ENCODE measurements at regions not wholly inside any gene's neighbourhood (a gene's known extent, or its start where the extent isn't known, plus 50 kb on each side); places are given as distances from the start of the nearest gene placed in this dataset.
"Not testable (repeated sequence)": the region's sequence is repeated elsewhere in the genome, so short reads cannot be mapped to it uniquely, and the experiment has no call there.

- Histone ChIP-seq H3K27me3 (ENCODE audit: control insufficient read depth, insufficient read depth, low read length) (no peaks in the 10 kb centered on the region), H3K4me1 (ENCODE audit: control insufficient read depth, insufficient read depth, low read length) (no peaks in the 10 kb centered on the region), H3K9ac (ENCODE audit: low read depth, low read length) (no peak overlapping the region), H3K9me3 (ENCODE audit: control insufficient read depth, insufficient read depth, low read length) (no peaks in the 10 kb centered on the region), H3K36me3 (ENCODE audit: control insufficient read depth, insufficient read depth, low read length) (no peaks in the 10 kb centered on the region), H3K4me3 (ENCODE audit: low read depth, low read length) (no peak overlapping the region)
Observed at GRCh38 chr4:117014236-117014635, 71.1 kb downstream of the TRAM1L1 start.

- H3K36me3 ChIP-seq (ENCODE audit: control insufficient read depth, insufficient read depth, low read length) = no peaks in the 10 kb centered on the region
- H3K4me3 ChIP-seq (ENCODE audit: low read depth, low read length) = no peak overlapping the region
- H3K27me3 ChIP-seq (ENCODE audit: control insufficient read depth, insufficient read depth, low read length) = no peaks in the 10 kb centered on the region
- H3K9me3 ChIP-seq (ENCODE audit: control insufficient read depth, insufficient read depth, low read length) = no peaks in the 10 kb centered on the region
- H3K4me1 ChIP-seq (ENCODE audit: control insufficient read depth, insufficient read depth, low read length) = no peaks in the 10 kb centered on the region
- no peak overlapping the region for H3K9ac ChIP-seq (ENCODE audit: low read depth, low read length)
Observed at GRCh38 chr4:117010671-117011070, 74.7 kb downstream of the TRAM1L1 start.

- Histone ChIP-seq H3K4me1 (ENCODE audit: control insufficient read depth, insufficient read depth, low read length) (no peaks in the 10 kb centered on the region), H3K9me3 (ENCODE audit: control insufficient read depth, insufficient read depth, low read length) (no peaks in the 10 kb centered on the region), H3K27me3 (ENCODE audit: control insufficient read depth, insufficient read depth, low read length) (no peaks in the 10 kb centered on the region), H3K9ac (ENCODE audit: low read depth, low read length) (no peak overlapping the region), H3K36me3 (ENCODE audit: control insufficient read depth, insufficient read depth, low read length) (no peaks in the 10 kb centered on the region), H3K4me3 (ENCODE audit: low read depth, low read length) (no peak overlapping the region)
Observed at GRCh38 chr4:117001077-117001476, 84.3 kb downstream of the TRAM1L1 start.

GRCh38 chr4:116982656-116983055, 102.7 kb downstream of the TRAM1L1 start:
- Histone ChIP-seq H3K9me3 (ENCODE audit: control insufficient read depth, insufficient read depth, low read length) (no peaks in the 10 kb centered on the region), H3K4me3 (ENCODE audit: low read depth, low read length) (no peak overlapping the region), H3K27me3 (ENCODE audit: control insufficient read depth, insufficient read depth, low read length) (no peaks in the 10 kb centered on the region), H3K4me1 (ENCODE audit: control insufficient read depth, insufficient read depth, low read length) (no peaks in the 10 kb centered on the region), H3K9ac (ENCODE audit: low read depth, low read length) (no peak overlapping the region), H3K36me3 (ENCODE audit: control insufficient read depth, insufficient read depth, low read length) (no peaks in the 10 kb centered on the region)

GRCh38 chr4:116980436-116980835, 104.9 kb downstream of the TRAM1L1 start:
- H3K36me3 ChIP-seq (ENCODE audit: control insufficient read depth, insufficient read depth, low read length); H3K9ac ChIP-seq (ENCODE audit: low read depth, low read length); H3K27me3 ChIP-seq (ENCODE audit: control insufficient read depth, insufficient read depth, low read length); H3K4me3 ChIP-seq (ENCODE audit: low read depth, low read length); H3K4me1 ChIP-seq (ENCODE audit: control insufficient read depth, insufficient read depth, low read length); H3K9me3 ChIP-seq (ENCODE audit: control insufficient read depth, insufficient read depth, low read length): not testable (repeated sequence)

GRCh38 chr4:116959045-116959444, 126.3 kb downstream of the TRAM1L1 start:
- Histone ChIP-seq H3K27me3 (ENCODE audit: control insufficient read depth, insufficient read depth, low read length) (no peaks in the 10 kb centered on the region), H3K9me3 (ENCODE audit: control insufficient read depth, insufficient read depth, low read length) (no peaks in the 10 kb centered on the region), H3K36me3 (ENCODE audit: control insufficient read depth, insufficient read depth, low read length) (no peaks in the 10 kb centered on the region), H3K9ac (ENCODE audit: low read depth, low read length) (no peak overlapping the region), H3K4me3 (ENCODE audit: low read depth, low read length) (no peak overlapping the region), H3K4me1 (ENCODE audit: control insufficient read depth, insufficient read depth, low read length) (no peaks in the 10 kb centered on the region)

- no peaks in the 10 kb centered on the region for H3K9me3 ChIP-seq (ENCODE audit: control insufficient read depth, insufficient read depth, low read length)
- H3K4me3 ChIP-seq (ENCODE audit: low read depth, low read length) = no peak overlapping the region
- H3K36me3 ChIP-seq (ENCODE audit: control insufficient read depth, insufficient read depth, low read length) = no peaks in the 10 kb centered on the region
- no peaks in the 10 kb centered on the region for H3K4me1 ChIP-seq (ENCODE audit: control insufficient read depth, insufficient read depth, low read length)
- no peak overlapping the region for H3K9ac ChIP-seq (ENCODE audit: low read depth, low read length)
- H3K27me3 ChIP-seq (ENCODE audit: control insufficient read depth, insufficient read depth, low read length) = no peaks in the 10 kb centered on the region
Observed at GRCh38 chr4:116953947-116954346, 131.4 kb downstream of the TRAM1L1 start.

GRCh38 chr4:116952530-116953136, 132.7 kb downstream of the TRAM1L1 start:
- no peaks in the 10 kb centered on the region for H3K27me3 ChIP-seq (ENCODE audit: control insufficient read depth, insufficient read depth, low read length)
- no peaks in the 10 kb centered on the region for H3K9me3 ChIP-seq (ENCODE audit: control insufficient read depth, insufficient read depth, low read length)
- H3K36me3 ChIP-seq (ENCODE audit: control insufficient read depth, insufficient read depth, low read length) = no peaks in the 10 kb centered on the region
- no peak overlapping the region for H3K4me3 ChIP-seq (ENCODE audit: low read depth, low read length)
- no peak overlapping the region for H3K9ac ChIP-seq (ENCODE audit: low read depth, low read length)
- no peaks in the 10 kb centered on the region for H3K4me1 ChIP-seq (ENCODE audit: control insufficient read depth, insufficient read depth, low read length)

- Histone ChIP-seq H3K9ac (ENCODE audit: low read depth, low read length) (no peak overlapping the region), H3K27me3 (ENCODE audit: control insufficient read depth, insufficient read depth, low read length) (no peaks in the 10 kb centered on the region), H3K36me3 (ENCODE audit: control insufficient read depth, insufficient read depth, low read length) (no peaks in the 10 kb centered on the region), H3K9me3 (ENCODE audit: control insufficient read depth, insufficient read depth, low read length) (no peaks in the 10 kb centered on the region), H3K4me1 (ENCODE audit: control insufficient read depth, insufficient read depth, low read length) (no peaks in the 10 kb centered on the region), H3K4me3 (ENCODE audit: low read depth, low read length) (no peak overlapping the region)
Observed at GRCh38 chr4:116949856-116950255, 135.5 kb downstream of the TRAM1L1 start.

GRCh38 chr4:116942315-116942714, 143.1 kb downstream of the TRAM1L1 start:
- H3K9ac ChIP-seq (ENCODE audit: low read depth, low read length) = no peak overlapping the region
- no peaks in the 10 kb centered on the region for H3K4me1 ChIP-seq (ENCODE audit: control insufficient read depth, insufficient read depth, low read length)
- H3K4me3 ChIP-seq (ENCODE audit: low read depth, low read length) = no peak overlapping the region
- no peaks in the 10 kb centered on the region for H3K27me3 ChIP-seq (ENCODE audit: control insufficient read depth, insufficient read depth, low read length)
- no peaks in the 10 kb centered on the region for H3K9me3 ChIP-seq (ENCODE audit: control insufficient read depth, insufficient read depth, low read length)
- no peaks in the 10 kb centered on the region for H3K36me3 ChIP-seq (ENCODE audit: control insufficient read depth, insufficient read depth, low read length)

GRCh38 chr4:116930329-116930728, 155.0 kb downstream of the TRAM1L1 start:
- Histone ChIP-seq H3K4me1 (ENCODE audit: control insufficient read depth, insufficient read depth, low read length) (no peaks in the 10 kb centered on the region), H3K27me3 (ENCODE audit: control insufficient read depth, insufficient read depth, low read length) (peaks cover 4% of the 10 kb centered on the region), H3K9ac (ENCODE audit: low read depth, low read length) (no peak overlapping the region), H3K36me3 (ENCODE audit: control insufficient read depth, insufficient read depth, low read length) (no peaks in the 10 kb centered on the region), H3K9me3 (ENCODE audit: control insufficient read depth, insufficient read depth, low read length) (no peaks in the 10 kb centered on the region), H3K4me3 (ENCODE audit: low read depth, low read length) (no peak overlapping the region)

- no peaks in the 10 kb centered on the region for H3K4me1 ChIP-seq (ENCODE audit: control insufficient read depth, insufficient read depth, low read length)
- H3K9ac ChIP-seq (ENCODE audit: low read depth, low read length) = no peak overlapping the region
- no peak overlapping the region for H3K4me3 ChIP-seq (ENCODE audit: low read depth, low read length)
- no peaks in the 10 kb centered on the region for H3K9me3 ChIP-seq (ENCODE audit: control insufficient read depth, insufficient read depth, low read length)
- no peaks in the 10 kb centered on the region for H3K36me3 ChIP-seq (ENCODE audit: control insufficient read depth, insufficient read depth, low read length)
- peaks cover 6% of the 10 kb centered on the region for H3K27me3 ChIP-seq (ENCODE audit: control insufficient read depth, insufficient read depth, low read length)
Observed at GRCh38 chr4:116926631-116927295, 158.6 kb downstream of the TRAM1L1 start.

Measured in iPS-15b (cell line).